Chondrocyte (in vitro differentiated cells): ENCODE measurements at regions not wholly inside any gene's neighbourhood (a gene's known extent, or its start where the extent isn't known, plus 50 kb on each side); places are given as distances from the start of the nearest gene placed in this dataset.

Source experiments
- DNase-seq: peaks from one replicate; pipeline ENCODE4 v3.0.0; 2021; ENCODE audit warnings: mixed read lengths, low spot score
- H3K27ac Mint-ChIP-seq: one replicate; pipeline ENCODE4 v1.8.0; 2021; ENCODE audit warnings: mild to moderate bottlenecking, moderate library complexity, mixed read lengths; ENCODE audit not compliant: unreplicated experiment
- H3K27me3 Mint-ChIP-seq: 2 replicates; pipeline ENCODE4 v1.8.0; 2021; ENCODE audit warnings: low read depth, mixed read lengths
- H3K36me3 Mint-ChIP-seq: 2 replicates; pipeline ENCODE4 v1.8.0; 2021; ENCODE audit warnings: low read depth, mixed read lengths
- H3K4me1 Mint-ChIP-seq: 2 replicates; pipeline ENCODE4 v1.8.0; 2021; ENCODE audit warnings: low read depth, mild to moderate bottlenecking, mixed read lengths
- H3K4me3 Mint-ChIP-seq: one replicate; pipeline ENCODE4 v1.8.0; 2021; ENCODE audit warnings: mild to moderate bottlenecking, moderate library complexity, mixed read lengths; ENCODE audit not compliant: unreplicated experiment
- H3K9me3 Mint-ChIP-seq: 2 replicates; pipeline ENCODE4 v1.8.0; 2021; ENCODE audit warnings: low read depth, mixed read lengths
- TF ChIP-seq, protein P1 (sequence below): fragments of 200-600 bp; sonication (generic); IDR thresholded peaks from 2 replicates; pipeline ENCODE4 v1.5.0; 2021; ENCODE audit warnings: antibody characterized with exemption, mild to moderate bottlenecking, moderate library complexity

DNA sequence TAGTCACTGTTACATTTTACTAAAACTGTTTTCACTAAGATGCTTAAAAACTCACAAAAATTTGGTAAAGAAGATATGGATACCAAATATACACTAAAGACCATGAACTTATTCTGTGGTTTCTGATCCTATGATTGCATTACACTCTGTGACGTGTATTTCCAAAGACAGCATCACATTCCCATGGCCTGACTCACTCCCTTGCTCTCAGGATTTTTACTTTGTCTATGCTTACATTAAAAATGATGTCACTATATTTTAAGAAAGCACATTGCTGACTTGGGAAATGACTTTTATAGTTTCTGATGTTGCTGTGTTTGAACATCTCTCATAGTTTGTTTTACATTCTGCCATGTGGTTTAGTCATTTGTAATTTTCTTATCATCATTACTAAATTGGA is 327.9 kb upstream of the MAGEB18 start:
- TF ChIP-seq, protein P1, sequence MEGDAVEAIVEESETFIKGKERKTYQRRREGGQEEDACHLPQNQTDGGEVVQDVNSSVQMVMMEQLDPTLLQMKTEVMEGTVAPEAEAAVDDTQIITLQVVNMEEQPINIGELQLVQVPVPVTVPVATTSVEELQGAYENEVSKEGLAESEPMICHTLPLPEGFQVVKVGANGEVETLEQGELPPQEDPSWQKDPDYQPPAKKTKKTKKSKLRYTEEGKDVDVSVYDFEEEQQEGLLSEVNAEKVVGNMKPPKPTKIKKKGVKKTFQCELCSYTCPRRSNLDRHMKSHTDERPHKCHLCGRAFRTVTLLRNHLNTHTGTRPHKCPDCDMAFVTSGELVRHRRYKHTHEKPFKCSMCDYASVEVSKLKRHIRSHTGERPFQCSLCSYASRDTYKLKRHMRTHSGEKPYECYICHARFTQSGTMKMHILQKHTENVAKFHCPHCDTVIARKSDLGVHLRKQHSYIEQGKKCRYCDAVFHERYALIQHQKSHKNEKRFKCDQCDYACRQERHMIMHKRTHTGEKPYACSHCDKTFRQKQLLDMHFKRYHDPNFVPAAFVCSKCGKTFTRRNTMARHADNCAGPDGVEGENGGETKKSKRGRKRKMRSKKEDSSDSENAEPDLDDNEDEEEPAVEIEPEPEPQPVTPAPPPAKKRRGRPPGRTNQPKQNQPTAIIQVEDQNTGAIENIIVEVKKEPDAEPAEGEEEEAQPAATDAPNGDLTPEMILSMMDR: no peak
- no peaks in the 10 kb centered on the region for H3K27me3 Mint-ChIP-seq
- no peak overlapping the region for H3K4me3 Mint-ChIP-seq
- H3K9me3 Mint-ChIP-seq: peaks cover 11% of the 10 kb centered on the region
- H3K36me3 Mint-ChIP-seq: no peaks in the 10 kb centered on the region
- no peaks in the 10 kb centered on the region for H3K4me1 Mint-ChIP-seq
- no peak overlapping the region for H3K27ac Mint-ChIP-seq
- no peak for DNase-seq

DNA sequence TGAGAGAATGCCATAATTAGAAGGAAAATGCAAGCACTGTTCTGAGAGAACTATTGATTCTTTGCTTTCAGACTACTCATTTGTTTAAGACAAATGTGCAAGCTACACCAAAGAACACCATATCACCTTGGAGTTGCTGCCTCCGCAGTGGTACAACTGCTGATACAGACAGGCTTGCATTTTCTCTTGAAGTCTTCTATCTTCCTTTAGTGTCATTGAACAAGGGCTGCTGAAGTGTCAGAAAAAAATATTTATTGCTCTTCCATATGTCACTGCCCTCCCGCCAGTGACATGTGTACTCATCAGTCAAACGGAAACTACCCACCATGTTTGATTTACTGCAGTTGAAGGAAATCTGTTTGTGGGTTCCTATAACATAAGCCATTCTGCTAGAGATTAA is 318.3 kb upstream of the MAGEB18 start:
- TF ChIP-seq, protein P1: no peak

DNA sequence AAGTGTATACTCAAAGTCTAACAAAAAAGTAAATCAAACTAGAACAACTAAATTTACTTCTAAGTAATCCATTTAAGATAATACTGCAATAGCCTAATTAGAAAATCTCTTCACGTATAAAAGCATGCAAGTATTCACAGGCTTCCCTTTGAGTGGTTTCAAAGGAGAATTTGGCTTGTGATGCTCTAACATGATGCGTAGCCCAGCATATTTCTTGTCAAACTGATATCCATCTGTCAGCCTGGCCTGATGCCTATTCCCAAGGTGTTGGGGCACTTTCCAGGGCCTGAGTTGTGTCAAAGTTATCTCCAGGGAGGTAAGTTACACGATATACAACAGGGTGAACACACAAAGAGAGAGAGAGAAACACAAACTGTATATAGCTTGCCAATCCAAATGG is 287.0 kb upstream of the MAGEB18 start:
- Mint-ChIP-seq H3K27ac (no peak overlapping the region), H3K4me1 (no peaks in the 10 kb centered on the region), H3K9me3 (no peaks in the 10 kb centered on the region), H3K4me3 (no peak overlapping the region), H3K27me3 (no peaks in the 10 kb centered on the region), H3K36me3 (no peaks in the 10 kb centered on the region)
- no peak for DNase-seq
- TF ChIP-seq, protein P1: no peak

More for the DNA sequence above, 318.3 kb upstream of the MAGEB18 start:
- Mint-ChIP-seq H3K9me3 (no peaks in the 10 kb centered on the region), H3K4me1 (no peaks in the 10 kb centered on the region), H3K4me3 (no peak overlapping the region), H3K27ac (no peak overlapping the region), H3K36me3 (no peaks in the 10 kb centered on the region), H3K27me3 (peaks cover 4% of the 10 kb centered on the region)
- no peak for DNase-seq

DNA sequence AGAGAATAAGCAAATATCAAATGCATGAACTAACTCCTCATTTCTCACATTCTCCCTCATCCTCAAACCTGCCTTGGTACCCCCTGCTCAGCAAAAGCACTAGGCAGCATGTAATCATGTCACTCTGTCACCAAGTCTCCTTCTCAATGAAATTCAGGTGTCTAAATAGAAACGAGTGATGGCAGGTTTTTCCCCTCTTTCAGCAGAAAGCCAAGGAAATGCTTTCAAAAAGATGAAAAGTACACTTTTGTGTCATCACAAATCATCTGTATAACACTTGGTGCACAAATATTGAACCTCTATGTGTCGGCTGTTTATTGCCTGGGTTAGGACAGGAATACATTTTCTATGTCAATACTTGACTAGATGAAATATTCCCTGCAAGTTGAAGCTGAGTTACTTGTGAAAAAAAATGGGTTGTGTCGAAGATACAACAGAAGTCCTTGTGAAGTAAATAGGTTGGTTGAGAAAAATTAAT is 285.1 kb upstream of the MAGEB18 start:
- Mint-ChIP-seq H3K27me3 (no peaks in the 10 kb centered on the region), H3K4me1 (no peaks in the 10 kb centered on the region), H3K4me3 (no peak overlapping the region), H3K27ac (no peak overlapping the region), H3K9me3 (no peaks in the 10 kb centered on the region), H3K36me3 (no peaks in the 10 kb centered on the region)
- TF ChIP-seq, protein P1: no peak
- DNase-seq: no peak

DNA sequence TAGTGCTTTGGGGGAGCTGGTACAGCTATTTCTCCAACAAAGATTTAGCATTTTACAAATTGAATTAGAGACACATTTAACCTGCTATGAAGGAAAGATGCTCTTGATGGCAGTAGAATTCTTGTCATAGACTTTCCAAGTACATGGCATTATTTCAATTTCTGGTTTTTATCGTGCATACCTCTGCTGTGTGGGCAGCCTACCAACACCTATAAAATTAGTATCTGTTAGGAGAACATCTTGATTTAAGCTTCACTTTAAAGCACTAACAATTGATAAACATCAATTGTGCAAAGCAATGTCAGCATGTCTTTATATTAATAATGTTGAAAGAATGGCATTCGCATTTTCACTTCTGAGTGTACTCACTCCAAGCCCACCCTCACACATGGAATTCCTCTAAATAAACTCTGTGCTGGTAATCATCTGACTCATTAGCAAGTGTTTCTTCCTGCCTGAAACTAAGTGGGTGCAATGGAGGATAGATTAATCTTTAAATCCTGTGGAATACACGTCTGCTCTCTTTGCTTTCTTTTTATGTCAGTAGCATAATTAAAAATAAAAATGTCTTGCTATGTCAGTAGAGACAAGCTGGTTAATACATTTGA is 279.8 kb upstream of the MAGEB18 start:
- TF ChIP-seq, protein P1: no peak
- no peak for DNase-seq
- no peaks in the 10 kb centered on the region for H3K27me3 Mint-ChIP-seq
- H3K9me3 Mint-ChIP-seq: peaks cover 11% of the 10 kb centered on the region
- H3K27ac Mint-ChIP-seq: no peak overlapping the region
- no peaks in the 10 kb centered on the region for H3K4me1 Mint-ChIP-seq
- H3K36me3 Mint-ChIP-seq: no peaks in the 10 kb centered on the region
- no peak overlapping the region for H3K4me3 Mint-ChIP-seq
